GM12872 (cell line): ENCODE measurements at regions not wholly inside any gene's neighbourhood (a gene's known extent, or its start where the extent isn't known, plus 50 kb on each side); places are given as distances from the start of the nearest gene placed in this dataset.

Source experiments
- CTCF ChIP-seq: IDR thresholded peaks from 3 replicates; pipeline ENCODE4 v1.5.1; 2011; ENCODE audit warnings: low read depth, mild to moderate bottlenecking, low read length, moderate library complexity; ENCODE audit not compliant: insufficient read depth

DNA sequence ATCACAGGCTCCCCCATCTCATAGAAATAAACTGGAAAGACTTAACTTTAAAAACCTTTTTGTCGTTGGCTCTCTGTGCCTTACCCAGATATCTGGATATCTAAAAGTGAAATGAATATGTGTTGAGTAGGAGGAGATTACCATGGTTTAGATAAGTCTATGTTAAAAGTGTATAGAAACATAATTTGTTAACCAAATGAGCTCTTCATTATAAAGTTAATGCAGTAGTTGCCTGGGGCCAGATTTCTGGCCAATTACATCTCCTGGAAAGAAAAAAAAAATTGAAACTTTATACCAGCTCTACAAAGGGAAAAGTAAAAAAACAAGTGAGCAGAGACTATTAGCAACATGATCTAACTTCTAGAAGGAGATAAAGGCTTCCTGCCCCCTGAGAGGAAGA is 259.6 kb upstream of the UBE2E3 start:
- no peak for TF ChIP-seq CTCF

DNA sequence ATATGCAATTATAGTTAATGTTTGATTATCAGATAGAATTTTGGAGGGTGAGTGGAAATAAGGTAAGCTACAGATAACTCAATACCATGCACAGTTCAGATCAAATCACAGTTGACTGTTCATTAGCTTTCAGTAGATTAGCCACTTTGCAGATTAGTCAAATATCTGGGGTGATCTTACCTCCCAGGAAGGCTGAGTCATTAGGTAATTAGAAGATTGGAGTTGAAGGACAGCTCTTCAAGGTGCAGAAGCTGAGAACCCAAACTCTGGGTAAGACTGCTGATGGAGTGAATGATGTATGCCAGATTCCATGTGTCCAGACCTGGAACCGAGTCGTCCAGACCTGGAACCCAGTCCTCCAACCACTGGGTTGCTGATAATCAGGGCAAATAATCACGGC is 262.8 kb upstream of the UBE2E3 start:
- TF ChIP-seq CTCF = no peak

DNA sequence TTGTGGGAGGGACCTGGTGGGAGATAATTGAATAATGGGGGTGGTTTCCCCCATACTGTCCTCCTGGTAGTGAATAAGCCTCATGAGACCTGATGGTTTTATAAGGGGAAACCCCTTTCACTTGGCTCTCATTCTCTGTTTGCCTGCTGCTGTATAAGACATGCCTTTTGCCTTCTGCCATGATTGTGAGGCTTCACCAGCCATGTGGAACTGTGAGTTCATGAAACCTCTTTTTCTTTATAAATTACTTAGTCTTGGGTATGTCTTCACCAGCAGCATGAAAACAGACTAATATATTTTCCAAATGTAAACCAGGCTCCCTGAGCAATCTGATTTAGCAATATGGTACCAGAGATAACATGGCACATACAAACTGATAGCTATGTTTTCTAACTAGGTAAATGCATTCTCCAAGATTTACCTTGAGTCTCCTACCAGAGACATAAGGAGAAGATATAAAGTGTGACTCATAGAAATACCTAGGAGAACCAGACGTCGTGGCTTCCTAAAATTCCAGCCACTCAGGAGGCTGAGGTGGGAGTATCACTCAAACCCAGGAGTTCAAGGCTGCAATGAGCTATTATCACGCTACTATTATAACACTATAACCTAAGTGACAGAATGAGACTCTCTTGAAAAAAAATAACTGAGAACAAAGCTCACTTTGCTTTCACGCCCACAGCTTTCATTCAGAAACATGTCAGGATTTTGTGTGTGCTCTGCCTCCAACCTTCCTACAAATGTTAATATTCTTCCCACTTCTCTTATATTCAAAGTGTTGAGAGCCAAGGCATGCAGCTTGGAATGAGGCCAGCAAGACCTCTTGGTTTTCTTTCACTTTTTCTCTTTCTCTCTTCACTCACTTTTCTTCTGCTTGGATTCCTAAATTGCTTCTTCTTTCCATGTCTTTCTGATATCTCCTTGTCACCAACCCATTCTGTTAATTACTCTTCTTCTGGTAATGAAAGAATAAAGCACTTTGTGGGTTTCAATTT is 263.9 kb upstream of the UBE2E3 start:
- no peak for TF ChIP-seq CTCF

- TF ChIP-seq CTCF = no peak
Measured at GRCh38 chr2:180715044-180715443, 265.4 kb upstream of the UBE2E3 start.

GRCh38 chr2:180709392-180710145 is 270.8 kb upstream of the UBE2E3 start:
- TF ChIP-seq CTCF = no peak

- no peak for TF ChIP-seq CTCF
Measured at GRCh38 chr2:180707884-180708205, 272.6 kb upstream of the UBE2E3 start.

DNA sequence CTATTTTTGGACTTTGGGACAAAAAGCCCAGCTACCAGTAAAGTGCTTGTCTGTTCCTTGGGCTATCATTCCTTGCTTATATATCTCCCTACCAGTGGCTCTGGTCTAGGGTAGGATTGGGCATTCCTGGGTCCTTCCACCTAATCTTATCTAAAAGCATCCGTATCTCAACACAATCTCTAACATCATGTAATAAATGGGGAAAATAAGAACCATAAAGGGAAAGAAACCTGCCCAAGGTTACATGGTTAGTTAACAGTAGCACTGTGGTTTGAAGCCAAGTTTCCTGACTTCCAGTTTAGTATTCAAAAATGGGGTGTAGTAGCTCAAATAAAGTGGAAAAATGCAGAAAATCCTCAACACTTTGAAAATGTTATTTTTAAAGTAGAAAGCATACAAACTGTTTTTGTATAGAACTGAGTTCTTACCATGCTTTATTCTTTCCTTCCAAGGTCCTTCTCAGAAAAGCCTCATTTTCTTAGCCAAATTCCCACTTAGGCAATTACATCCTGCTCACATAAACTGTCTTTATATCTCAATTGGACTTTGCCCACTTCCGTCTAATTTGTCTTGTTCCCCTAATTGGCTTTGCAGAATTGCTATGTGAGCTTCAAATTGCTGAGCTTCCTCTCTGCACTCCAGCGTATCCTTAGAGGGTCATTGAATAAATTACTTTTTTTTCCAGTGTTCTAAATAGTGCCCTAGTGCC is 273.1 kb upstream of the UBE2E3 start:
- no peak for TF ChIP-seq CTCF
